Heart right ventricle (tissue), 16 donors: ENCODE measurements at regions not wholly inside any gene's neighbourhood (a gene's known extent, or its start where the extent isn't known, plus 50 kb on each side); places are given as distances from the start of the nearest gene placed in this dataset.

ENCODE experiments used
- ATAC-seq, 8 donors: fragments of 200-7000 bp; cut with Tn5 transposase; one replicate each; pipeline ENCODE4 v1.9.1; 2020; ENCODE audit warnings: mild to moderate bottlenecking in 8 of 8, moderate library complexity in 8 of 8, moderate number of reproducible peaks in 1 of 8
- DNase-seq, 2 donors: peaks; one replicate each; pipeline ENCODE4 v3.0.0-alpha.2; 2020
- H3K27ac ChIP-seq, 10 donors: fragments of 200-600 bp; sonication (generic) in 2 of 10; one replicate each; pipeline versions ENCODE4 v1.5.0 to v1.8.0; 2020 to 2022; ENCODE audit warnings: mild to moderate bottlenecking in 3 of 10
- H3K27me3 ChIP-seq, 7 donors: fragments of 200-600 bp; one replicate each; pipeline ENCODE4 v1.8.0; 2021 to 2022; ENCODE audit warnings: mild to moderate bottlenecking in 2 of 7
- H3K36me3 ChIP-seq, 9 donors: fragments of 200-600 bp; sonication (generic) in 1 of 9; one replicate each; pipeline versions ENCODE4 v1.5.0 to v1.8.0; 2020 to 2022; ENCODE audit warnings: mild to moderate bottlenecking in 2 of 9
- H3K4me1 ChIP-seq, 9 donors: fragments of 200-600 bp; sonication (generic) in 1 of 9; one replicate each; pipeline versions ENCODE4 v1.5.0 to v1.8.0; 2020 to 2022; ENCODE audit warnings: mild to moderate bottlenecking in 4 of 9
- H3K4me3 ChIP-seq, 10 donors: fragments of 200-600 bp; sonication (generic) in 2 of 10; one replicate each; pipeline versions ENCODE4 v1.5.0 to v1.8.0; 2020 to 2022; ENCODE audit warnings: mild to moderate bottlenecking in 7 of 10, moderate library complexity in 2 of 10
- H3K9me3 ChIP-seq, 11 donors: fragments of 200-600 bp in 10 of 11; sonication (generic) in 2 of 11; one replicate each; pipeline versions ENCODE4 v1.5.0 to v1.8.0; 2013 to 2022; ENCODE audit warnings: mild to moderate bottlenecking in 2 of 11, control low read depth in 1 of 11, moderate library complexity in 1 of 11
- CTCF ChIP-seq, 9 donors: fragments of 200-600 bp; sonication (generic) in 2 of 9; IDR thresholded peaks; one replicate each; pipeline versions ENCODE4 v1.5.0 to v1.8.0; 2021 to 2022; ENCODE audit warnings: antibody characterized with exemption in 9 of 9, mild to moderate bottlenecking in 5 of 9, moderate library complexity in 1 of 9
- WGBS, 2 donors: extraction: QIAGEN DNeasy Blood & Tissue Kit; methylation state at CpG; one replicate each; pipeline ENCODE4 v1.1.7; 2013; ENCODE audit warnings: inconsistent platforms in 1 of 2; 5-methylcytosine and 5-hydroxymethylcytosine counted together
- intact Hi-C, 10 donors: fragments of 100-400 bp; cut with DNase I; formaldehyde crosslinking; loops; one replicate each; pipeline versions ENCODE4 v1.11.1 to v1.14.2; 2022
- donor health status: Arrhythmogenic right ventricular cardiomyopathy.
- donor health status: ischemic (EF 13 %, LVEDD 7.1; RV severe dilation, severe dysfunction).
- donor health status: healthy with polysubstance abuse.
- donor health status: DM: no; HTN: yes; CAD: no.
- donor health status: DM: no; HTN: no; CAD: no.
- donor health status: ischemic (EF 25% LVEDD 6.9; RV normal size, moderate dysfunction).
- donor health status: ischemic (EF 25% LVEDD 5.7; RV mildly dilated, moderate dysfunction).
- donor health status: healthy.
- donor health status: DM: yes; HTN: yes; CAD: no.
- donor health status: Ischemic cardiomyopathy.
- donor health status: ischemic (EF 35%, LVEDD 5.7; RV mildly dilated, moderate dysfunction).
- donor health status: nonischemic (EF 11% LVEDD 7.7; RV severe dilation, severe dysfunction).
- donor health status: DM: yes; HTN: yes; CAD: no.
- donor health status: PGD.
- donor health status: ischemic (EF 29% LVEDD 5.4; RV normal size, mild dysfunction).
- donor health status: nonischemic (EF 23%, LVEDD 6.1; RV moderate dilation, normal function).

DNA sequence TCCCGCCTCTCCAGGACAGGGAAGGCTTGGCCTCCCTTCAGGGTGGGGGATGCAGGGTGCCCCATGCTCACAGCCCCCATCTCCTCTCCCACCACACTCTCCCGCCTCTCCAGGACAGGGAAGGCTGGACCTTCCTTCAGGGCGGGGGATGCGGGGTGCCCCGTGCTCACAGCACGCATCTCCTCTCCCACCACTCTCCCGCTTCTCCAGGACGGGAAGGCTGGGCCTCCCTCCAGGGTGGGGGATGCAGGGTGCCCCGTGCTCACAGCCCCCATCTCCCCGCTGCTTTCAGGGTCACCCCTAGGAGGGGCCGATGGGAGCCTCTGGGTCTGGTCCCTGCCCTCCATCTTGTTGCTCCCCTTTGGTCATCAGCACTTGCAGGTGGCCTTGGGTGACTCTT lies 348.0 kb downstream of the CTTN start:
- Histone ChIP-seq H3K27me3 (peaks cover 4 to 63% (median 52%) of the 10 kb centered on the region in 7 donors), H3K9me3 (peaks cover 0 to 24% (median 16%) of the 10 kb centered on the region in 11 donors), H3K4me1 (peaks cover 0 to 3% (median 0%) of the 10 kb centered on the region in 9 donors), H3K36me3 (no peaks in the 10 kb centered on the region), H3K4me3 (no peak overlapping the region), H3K27ac (no peak overlapping the region)
- ATAC-seq (no peak), DNase-seq (no peak)
- intact Hi-C loops: no loop called here
- 81% methylated on average over 11 of the region's 11 CpGs for WGBS, 2 donors
- TF ChIP-seq CTCF (IDR thresholded peaks at IDR 0.05): no peak

GRCh38 chr11:70747285-70747684 lies 349.0 kb downstream of the CTTN start:
- ATAC-seq: no peak
- 52 to 59% methylated on average over 4 of the region's 4 CpGs for WGBS, 2 donors

GRCh38 chr11:70747921-70748320 lies 349.6 kb downstream of the CTTN start:
- no peaks in the 10 kb centered on the region for H3K36me3 ChIP-seq
- peaks cover 4 to 47% (median 38%) of the 10 kb centered on the region in 7 donors for H3K27me3 ChIP-seq
- H3K4me3 ChIP-seq: no peak overlapping the region
- TF ChIP-seq CTCF (IDR thresholded peaks at IDR 0.05): no peak
- H3K27ac ChIP-seq: no peak overlapping the region
- ATAC-seq (no peak), DNase-seq (no peak)
- no peaks in the 10 kb centered on the region for H3K4me1 ChIP-seq
- WGBS, 2 donors: 65 to 80% methylated on average over 5 of the region's 5 CpGs
- intact Hi-C loops: no loop called here
- peaks cover 0 to 31% (median 17%) of the 10 kb centered on the region in 11 donors for H3K9me3 ChIP-seq

More at GRCh38 chr11:70747285-70747684, 349.0 kb downstream of the CTTN start:
- Histone ChIP-seq H3K9me3 (peaks cover 0 to 31% (median 17%) of the 10 kb centered on the region in 11 donors), H3K36me3 (no peaks in the 10 kb centered on the region), H3K27ac (no peak overlapping the region), H3K4me1 (peaks cover 0 to 3% (median 0%) of the 10 kb centered on the region in 9 donors), H3K4me3 (no peak overlapping the region), H3K27me3 (peaks cover 4 to 54% (median 44%) of the 10 kb centered on the region in 7 donors)
- intact Hi-C loops: no loop called here
- DNase-seq: no peak
- TF ChIP-seq CTCF (IDR thresholded peaks at IDR 0.05): no peak

DNA sequence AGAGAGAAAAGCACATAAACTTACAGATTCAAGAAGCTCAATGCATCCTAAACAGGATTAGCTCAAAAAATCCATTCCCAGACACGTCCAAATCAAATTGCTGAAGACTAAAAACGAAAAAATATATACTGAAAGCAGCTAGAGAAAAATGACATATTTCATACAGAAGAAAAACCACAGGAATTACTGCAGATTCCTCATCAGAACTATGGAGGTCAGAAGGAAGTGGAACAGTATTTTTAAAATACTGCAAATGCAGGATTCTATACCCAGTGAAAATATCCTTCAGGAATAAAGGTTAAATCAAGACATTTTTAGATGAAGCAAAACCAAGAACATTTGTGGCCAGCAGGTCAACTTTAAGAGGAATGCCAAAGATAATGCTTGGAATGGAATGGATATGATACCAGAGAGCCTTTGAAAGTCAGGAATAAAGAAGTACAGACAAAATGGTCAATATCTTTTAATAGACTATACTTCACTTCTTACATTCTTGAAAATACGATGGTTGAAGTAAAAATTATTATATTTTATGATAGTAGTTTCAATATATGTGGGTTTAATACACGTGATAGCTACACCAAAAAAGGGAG lies 352.9 kb downstream of the CTTN start:
- Histone ChIP-seq H3K4me1 (peaks cover 0 to 8% (median 5%) of the 10 kb centered on the region in 9 donors), H3K9me3 (peaks cover 0 to 31% (median 17%) of the 10 kb centered on the region in 11 donors), H3K27ac (no peak overlapping the region), H3K27me3 (peaks cover 0 to 18% (median 12%) of the 10 kb centered on the region in 7 donors), H3K36me3 (no peaks in the 10 kb centered on the region), H3K4me3 (no peak overlapping the region)
- DNase-seq (no peak), ATAC-seq (no peak)
- WGBS, 2 donors: 62 to 70% methylated on average over 4 of the region's 4 CpGs
- TF ChIP-seq CTCF (IDR thresholded peaks at IDR 0.05): no peak
- intact Hi-C loops: loop anchor here in 1 of 10 donors (10.0 kb wide), 1 partner anchor 186 kb away; no protein-coding TSS in a partner anchor
